Heart left ventricle (tissue), 13 donors: ENCODE measurements at regions not wholly inside any gene's neighbourhood (a gene's known extent, or its start where the extent isn't known, plus 50 kb on each side); places are given as distances from the start of the nearest gene placed in this dataset.

Experiments
- CTCF ChIP-seq, 12 donors: fragments of 200-600 bp; sonication (generic) in 4 of 12; IDR thresholded peaks; one replicate each; pipeline versions ENCODE4 v1.5.0 to v1.8.0; 2018 to 2022; ENCODE audit warnings: antibody characterized with exemption in 12 of 12, mild to moderate bottlenecking in 5 of 12
- POLR2A ChIP-seq, 2 donors: fragments of 450-650 bp; IDR thresholded peaks; one replicate each; pipeline ENCODE4 v1.6.1; 2017; ENCODE audit warnings: antibody characterized with exemption in 2 of 2, mild to moderate bottlenecking in 2 of 2, moderate library complexity in 2 of 2
- donor health status: ischemic (EF 13 %, LVEDD 7.1; RV severe dilation, severe dysfunction).
- donor health status: DM: no; HTN: yes; CAD: no.
- donor health status: DM: no; HTN: no; CAD: no.
- donor health status: ischemic (EF 25% LVEDD 6.9; RV normal size, moderate dysfunction).
- donor health status: ischemic (EF 25% LVEDD 5.7; RV mildly dilated, moderate dysfunction).
- donor health status: ischemic (EF 35%, LVEDD 5.7; RV mildly dilated, moderate dysfunction).
- donor health status: nonischemic (EF 11% LVEDD 7.7; RV severe dilation, severe dysfunction).
- donor health status: DM: yes; HTN: yes; CAD: no.
- donor health status: PGD.
- donor health status: ischemic (EF 29% LVEDD 5.4; RV normal size, mild dysfunction).
- donor health status: nonischemic (EF 23%, LVEDD 6.1; RV moderate dilation, normal function).

- TF ChIP-seq CTCF (IDR thresholded peaks at IDR 0.05) (no peak), POLR2A (IDR thresholded peaks at IDR 0.05) (no peak)
Observed at GRCh38 chr9:78769690-78770089, 472.8 kb downstream of the PSAT1 start.
